EL (cell line): ENCODE measurements at regions not wholly inside any gene's neighbourhood (a gene's known extent, or its start where the extent isn't known, plus 50 kb on each side); places are given as distances from the start of the nearest gene placed in this dataset.
"Not testable (repeated sequence)": the region's sequence is repeated elsewhere in the genome, so short reads cannot be mapped to it uniquely, and the experiment has no call there.

ENCODE experiments used
- DNase-seq: peaks from one replicate; pipeline ENCODE4 v3.0.0-alpha.2; 2016

DNA sequence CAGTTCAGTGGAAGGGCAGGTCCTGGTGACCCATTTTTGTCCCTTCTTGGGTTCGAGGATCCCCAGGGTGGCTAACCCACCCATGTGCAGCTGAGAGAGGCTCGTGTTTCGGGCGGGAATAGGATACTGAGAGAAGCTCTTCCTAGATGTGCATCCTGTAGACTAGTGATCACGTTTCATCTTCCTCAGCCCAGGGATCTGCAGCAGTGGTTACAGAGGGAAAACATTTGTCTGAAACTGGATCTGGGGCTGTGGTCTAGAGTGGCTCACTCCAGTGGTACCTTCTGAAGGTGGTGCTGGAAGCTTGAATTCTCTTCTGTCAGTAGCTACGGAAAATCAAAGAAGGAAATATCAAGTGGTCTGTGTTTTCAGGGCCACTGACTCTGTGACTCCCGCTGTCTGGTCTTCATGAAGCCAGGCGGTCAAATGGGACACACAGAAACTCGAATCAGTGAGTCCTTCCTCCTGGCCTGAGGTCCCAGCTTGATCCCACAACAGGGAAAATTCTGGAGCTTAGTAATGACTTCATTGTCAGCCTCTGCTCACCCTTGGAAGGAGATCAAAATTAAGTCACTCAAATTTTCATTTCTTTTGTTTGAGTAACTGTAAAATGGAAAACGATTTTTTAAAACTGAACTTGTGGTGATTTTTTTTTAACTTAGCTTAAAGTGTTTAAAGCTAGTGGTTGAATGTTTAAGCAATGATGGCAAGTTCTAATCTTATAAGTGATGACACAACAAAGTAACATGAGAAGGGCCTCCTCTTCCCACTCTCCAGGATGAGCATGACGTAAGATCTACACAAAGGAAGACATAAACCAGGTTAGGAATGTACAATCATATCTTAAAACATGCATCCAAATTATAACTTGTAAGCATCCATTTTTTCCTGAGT lies 469.3 kb upstream of the KLF6 start:
- DNase-seq, result peak; percentile 78

DNA sequence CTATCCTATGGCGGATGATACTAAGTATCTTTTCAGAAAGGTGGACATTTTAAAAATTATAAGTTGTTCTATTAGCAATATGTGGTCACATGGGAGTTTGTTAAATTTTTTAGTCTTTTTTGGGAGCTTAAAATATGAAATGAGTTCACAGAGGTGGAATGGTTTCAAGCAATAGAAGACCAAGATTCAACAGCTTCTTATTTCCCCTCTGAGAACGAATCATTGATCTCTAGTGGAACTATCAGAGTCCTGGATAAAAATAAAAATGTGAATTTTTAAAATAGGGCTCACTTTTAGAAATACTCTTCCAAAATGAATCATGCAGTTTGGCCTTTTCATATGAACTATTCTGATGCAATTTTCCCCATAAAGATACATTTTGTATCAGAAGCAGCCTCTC lies 467.7 kb upstream of the KLF6 start:
- DNase-seq, result no peak

DNA sequence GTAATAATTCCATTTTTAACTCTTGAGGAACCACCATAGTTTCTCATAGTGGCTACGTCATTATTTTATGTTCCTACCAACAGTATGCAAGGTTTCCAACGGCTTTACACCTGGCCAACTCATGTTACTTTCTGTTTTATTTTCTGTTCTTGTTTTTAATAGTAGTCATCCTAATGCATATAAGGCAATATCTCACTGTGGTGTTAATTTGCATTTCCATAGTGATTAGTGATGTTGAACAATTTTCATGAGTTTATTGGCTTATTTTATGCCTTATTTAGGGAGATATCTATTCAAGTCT lies 465.5 kb upstream of the KLF6 start:
- no peak for DNase-seq

DNA sequence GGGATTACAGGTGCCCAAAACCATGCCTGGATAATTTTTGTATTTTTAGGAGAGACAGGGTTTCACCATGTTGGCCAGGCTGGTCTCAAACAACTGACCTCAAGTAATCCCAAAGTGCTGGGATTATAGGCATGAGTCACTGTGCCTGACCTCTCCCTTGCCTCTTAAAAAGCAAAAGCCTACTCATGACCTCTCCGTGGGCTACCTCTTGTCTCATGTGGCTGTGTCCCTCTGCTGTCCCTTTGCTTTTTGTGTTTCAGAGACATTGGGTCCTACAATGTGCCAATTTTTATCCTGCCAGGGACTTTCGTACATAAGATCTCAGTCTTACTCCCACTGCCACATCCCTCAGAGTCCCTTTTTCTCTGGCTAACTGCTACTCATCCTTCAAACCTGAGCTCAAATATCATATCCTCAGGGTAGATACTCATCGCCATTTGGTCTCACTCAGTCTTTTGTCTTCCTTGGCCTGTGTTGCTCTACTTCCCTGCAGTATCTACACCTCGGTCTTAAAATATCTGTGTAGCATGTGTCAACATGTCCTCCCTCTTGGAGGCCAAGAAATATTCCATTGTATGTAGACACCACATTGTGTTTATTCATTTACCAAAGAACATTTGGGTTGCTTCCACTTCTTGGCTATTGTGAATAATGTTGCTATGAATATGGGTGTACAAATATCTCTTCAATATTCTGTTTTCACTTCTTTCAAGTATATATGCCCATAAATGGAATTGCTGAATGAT lies 465.0 kb upstream of the KLF6 start:
- DNase-seq, result peak; percentile 18

DNA sequence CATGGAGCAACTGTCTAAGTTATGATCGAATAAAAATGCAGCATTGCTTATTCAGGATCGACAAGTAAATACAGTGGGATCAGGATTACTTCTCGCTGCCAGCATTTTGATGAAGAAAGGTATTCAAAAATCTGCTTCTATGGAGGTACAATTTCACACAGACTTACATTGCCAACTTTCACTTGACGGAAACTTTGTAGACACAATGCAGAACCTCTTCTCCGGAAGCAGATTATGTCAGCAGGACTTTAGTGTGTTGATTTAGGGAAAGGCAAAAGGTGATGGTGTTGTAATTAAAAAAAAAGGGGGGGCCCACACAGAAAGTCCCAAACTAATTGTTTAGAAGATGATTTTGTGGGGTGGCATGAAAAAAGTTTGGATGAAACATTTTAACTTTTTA lies 462.4 kb upstream of the KLF6 start:
- no peak for DNase-seq

DNA sequence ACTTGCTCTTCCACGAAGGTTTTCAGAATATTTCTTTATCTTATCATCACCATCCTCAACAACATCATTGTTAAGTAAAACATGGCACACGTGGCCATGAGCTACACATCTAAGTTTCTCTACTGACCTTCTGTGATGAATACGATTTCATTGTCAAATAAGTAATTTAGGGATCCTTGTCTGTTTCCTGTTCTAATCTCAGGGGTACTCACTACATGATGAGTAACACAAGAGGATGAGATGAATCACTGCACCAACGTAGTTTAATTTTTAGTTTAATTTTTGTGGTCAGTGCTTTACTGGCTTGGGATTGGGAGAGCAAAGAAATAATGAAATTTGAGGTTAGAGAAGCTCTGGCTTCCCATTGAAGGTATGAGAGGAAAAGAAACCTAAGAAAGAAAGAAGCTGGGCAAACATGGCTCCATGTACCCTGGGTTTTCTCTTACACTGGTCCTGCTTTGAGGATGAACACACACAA lies 461.9 kb upstream of the KLF6 start:
- DNase-seq, result peak; percentile 91

DNA sequence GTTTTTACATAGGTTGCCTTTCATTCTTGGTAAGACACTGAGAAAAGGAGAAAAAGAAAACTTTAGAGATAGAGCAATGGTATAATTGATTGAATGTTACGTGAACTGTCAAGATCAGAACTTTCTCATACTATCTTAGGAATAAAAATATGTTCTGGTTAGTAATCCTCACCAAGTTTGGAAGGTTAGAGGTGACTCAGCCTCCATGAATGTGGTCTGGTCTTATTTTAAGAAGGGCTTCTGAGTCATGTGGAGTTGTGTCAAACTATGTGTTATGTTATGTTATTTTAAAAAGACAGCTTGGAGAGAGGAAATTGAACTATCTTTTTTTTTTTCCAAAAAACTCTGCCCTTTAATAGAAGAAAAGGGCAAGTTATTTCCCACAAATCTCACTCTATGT lies 458.6 kb upstream of the KLF6 start:
- DNase-seq, result peak; percentile 98

DNA sequence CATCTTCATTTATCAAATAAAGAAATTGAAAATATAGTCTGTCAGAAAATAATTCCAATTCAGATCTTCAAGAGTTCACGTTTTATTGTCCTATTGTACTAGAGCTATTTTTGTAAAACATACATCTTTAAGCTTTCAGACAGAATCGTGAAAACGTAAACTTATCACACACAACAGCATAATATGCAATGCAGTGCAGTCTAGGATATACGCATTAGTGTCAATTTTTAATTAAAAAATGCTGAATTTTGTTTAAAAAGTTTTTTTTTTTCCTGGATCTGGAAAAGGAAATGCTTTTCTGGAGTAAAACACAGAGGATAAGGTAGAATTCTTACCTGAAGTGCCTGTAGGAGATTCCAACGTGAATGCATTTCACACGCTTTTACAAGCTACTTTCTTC lies 458.2 kb upstream of the KLF6 start:
- DNase-seq, result no peak

DNA sequence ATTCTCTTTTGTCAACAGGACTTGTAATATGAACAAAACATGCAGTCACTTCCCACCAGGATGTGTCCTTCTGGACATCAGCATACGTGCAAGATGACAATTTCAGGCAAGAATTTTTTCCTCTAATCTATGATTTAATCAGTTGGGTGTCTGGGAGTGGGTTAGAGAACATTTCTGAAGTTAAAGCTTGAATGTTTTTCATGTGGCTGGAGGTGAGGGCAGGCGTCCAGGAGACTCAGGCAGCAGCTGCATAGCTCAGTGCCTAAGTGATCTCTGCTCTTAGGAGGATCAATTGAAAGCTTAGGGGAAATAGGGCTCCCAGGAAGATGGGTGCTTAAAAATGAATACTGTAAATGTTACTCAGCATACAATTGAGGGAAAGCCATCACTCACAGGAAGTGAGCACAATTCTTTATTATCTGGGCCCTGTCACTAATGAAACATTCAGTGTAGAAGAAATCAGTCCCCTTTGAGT lies 457.6 kb upstream of the KLF6 start:
- peak; percentile 93 for DNase-seq

DNA sequence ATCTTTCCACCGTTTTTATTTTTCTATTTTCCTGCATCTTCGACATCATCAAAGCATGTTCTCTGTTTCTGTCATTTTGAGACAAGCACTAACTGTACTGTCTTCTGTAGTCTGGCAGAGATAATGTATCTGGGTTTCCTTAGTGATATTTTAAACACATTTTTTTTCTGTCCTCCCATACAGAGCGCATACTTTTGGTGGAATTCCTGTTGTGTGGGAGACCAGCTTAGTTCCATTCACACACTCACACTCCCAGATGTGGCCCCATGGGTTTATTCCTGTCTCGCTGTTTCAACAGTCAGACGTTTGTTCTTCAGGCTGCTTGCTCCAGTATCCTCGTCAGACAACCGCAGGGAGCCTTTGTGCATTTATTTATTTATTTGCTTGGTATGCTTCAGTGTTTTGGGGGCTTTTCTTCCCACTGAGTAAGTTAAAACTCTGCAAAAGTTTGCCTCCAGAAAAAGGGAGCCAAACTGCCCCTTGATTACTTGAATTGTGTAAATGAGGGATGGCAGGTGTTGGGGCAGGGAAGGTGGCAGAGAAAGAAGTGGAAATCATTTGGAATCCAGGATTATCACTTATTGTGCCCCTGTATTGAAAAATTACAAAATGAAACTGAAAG lies 456.8 kb upstream of the KLF6 start:
- DNase-seq, result peak; percentile 94

DNA sequence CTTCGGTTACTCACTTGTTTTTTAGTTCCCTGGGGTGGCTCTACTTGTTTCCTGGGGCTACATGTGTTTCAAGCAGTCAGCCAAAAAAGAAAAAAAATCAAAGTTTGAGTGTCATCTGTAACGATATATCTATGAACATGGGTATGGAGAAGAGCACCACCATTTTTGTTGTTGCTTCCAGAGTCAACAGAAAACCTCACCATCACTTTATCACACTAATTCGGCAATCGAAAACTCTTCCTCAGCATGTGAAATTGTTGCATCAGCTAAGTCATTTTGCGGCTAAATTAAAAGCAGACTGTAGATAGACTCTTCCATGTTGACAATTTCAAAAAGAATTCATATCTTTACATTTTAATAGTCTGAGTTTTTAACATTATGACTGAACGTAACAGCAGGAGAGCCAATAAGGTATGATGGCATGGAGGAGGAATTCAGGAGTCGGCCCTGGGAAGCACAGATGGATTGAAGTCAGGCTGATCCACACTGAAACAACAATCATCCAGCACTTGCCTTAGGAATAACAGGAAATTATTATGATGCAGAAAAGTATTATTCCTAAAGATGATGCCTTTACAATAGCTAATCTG lies 455.7 kb upstream of the KLF6 start:
- DNase-seq, result peak; percentile 90

DNA sequence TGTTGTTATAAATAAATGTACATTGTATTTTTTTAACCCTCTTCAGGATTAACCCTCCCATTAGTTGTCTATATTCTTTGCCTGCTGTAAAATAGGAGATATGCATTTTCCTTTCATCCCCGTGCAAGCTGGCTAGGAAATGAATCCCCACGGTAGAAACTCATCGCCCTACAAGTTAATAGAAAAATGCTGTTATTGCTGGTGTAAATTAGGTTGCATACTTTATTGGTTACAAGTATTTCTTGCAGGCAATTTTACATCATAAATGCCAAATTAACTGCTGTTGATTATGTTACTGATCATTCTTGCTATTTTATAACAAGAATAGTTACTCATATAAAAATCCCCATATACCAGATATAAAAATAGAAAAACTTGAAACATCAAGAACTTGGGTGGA lies 454.2 kb upstream of the KLF6 start:
- no peak for DNase-seq

DNA sequence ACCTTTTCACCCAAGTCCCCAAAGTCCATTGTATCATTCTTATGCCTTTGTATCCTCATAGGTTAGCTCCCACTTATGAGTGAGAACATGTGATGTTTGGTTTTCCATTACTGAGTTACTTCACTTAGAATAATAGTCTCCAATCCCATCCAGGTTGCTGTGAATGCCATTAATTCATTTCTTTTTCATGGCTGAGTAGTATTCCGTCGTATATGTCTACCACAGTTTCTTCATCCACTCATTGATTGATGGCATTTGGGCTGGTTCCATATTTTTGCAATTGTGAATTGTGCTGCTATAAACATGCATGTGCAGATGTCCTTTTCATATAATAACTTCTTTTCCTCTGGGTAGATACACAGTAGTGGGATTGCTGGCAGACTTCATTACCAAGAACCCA lies 451.9 kb upstream of the KLF6 start:
- not testable (repeated sequence) for DNase-seq

DNA sequence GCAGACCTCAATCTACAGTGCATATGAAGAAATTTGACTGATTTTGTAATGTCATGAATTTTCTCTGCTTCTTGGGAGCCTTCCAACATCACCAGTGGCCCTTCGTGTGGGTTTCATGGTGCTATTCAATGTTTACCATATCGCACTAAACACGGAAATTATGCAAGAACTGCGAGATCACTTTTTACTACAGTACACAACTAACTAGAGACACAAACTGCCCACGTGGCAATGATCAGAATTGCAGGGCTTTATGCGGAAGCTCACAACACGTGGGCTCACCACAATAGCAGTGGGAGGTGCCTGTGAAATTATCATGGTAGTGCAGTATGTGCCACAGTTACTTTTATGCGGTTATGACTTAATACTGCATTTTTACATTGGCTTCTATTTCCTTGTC lies 449.7 kb upstream of the KLF6 start:
- no peak for DNase-seq

DNA sequence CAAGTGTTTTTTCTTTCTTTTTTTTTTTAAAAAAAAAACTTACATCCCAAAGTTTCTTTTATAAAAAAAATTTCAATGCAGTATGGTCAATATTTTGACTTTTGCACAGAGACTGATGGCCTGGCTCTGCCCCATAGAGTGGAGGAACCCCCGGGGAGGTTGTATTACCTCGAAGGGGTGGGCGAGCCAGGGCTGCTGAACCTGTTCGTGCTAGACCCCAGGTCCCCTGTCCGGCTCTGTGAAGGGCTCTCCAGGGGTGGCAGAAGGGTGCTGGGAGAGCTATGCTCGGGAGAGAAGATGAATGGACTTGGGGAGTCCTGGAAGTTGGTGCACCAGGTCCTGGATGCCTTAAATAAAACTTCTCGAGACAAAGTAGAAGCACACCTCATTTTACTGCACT lies 446.4 kb upstream of the KLF6 start:
- no peak for DNase-seq

DNA sequence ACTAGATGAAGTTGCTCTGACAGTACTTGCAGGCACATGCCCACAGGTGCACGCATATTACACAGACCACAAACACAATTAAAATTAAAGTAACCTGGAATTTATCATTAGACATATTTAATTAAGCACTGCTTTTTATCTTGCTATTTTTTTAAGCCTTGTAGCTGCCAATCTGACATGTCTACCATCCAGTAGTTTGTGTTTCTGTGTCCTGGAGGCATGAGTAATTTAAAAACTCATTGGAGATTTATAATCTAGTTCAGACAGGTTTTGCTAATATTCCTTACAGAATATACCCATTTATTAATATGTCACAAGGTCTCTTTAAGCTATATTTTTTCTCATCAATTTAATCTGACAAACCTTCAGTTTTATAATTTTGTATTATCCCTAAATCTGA lies 445.0 kb upstream of the KLF6 start:
- DNase-seq, result no peak

DNA sequence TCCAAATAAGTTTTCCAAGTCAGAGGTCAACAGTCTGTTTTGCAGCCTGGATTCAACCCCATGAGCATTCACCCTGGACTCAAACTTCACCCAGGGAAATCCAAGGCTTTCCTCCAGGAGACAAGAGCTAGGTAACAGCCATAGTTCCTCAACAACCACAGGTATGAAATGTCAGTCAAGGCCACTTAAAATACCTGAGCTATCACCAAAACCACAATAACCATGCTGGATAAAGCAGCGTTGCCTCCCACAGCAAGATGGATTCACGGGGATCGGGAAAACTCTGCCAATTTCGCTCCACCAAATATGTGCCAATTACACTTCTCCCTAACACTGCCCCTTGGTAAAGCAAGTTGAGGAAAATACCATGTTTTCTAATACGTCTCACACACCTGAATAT lies 444.1 kb upstream of the KLF6 start:
- DNase-seq, result no peak

DNA sequence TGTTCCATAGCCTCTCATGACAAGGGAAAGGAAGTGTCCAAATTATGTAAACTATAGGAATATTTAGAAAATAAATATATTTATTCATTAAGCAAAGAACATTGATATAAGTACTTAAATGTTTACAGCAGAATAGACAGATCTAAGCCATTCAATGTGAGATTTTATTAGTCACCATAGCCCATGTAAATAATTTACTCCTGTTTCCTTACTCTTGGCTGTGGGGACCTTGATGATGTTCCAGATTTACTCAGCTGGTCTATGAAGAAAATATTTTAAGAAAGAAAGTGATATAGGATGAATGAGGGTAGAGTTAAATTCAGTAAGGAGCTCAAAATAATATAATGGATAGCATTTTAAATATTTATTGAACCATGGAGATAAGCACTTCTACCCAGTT lies 442.6 kb upstream of the KLF6 start:
- no peak for DNase-seq

DNA sequence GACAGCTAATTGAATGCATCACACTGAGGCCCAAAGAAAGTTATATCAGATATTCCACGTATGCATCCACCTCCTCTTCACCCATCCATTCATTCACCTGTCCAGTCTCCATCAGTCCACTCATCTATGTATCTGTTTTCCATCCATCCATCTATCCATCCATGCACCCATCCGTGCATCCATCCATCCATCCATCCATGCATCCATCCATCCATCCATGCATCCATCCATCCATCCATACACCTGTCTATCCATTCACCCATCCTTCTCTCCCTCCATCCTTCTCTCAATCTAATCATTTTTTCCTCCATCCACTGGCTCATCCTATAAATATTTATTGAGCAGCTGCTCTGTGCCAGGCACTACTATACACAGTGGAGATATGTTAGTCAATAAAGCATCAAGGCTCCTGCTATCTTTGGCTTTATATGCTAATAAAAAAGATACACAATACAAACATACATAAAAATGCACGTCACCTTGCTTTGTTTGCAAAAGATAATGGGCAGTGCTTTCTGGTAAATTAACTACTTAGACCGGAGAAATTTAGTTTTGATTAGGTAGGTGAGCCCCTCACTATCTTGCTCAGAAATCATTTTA lies 442.0 kb upstream of the KLF6 start:
- DNase-seq, result no peak

DNA sequence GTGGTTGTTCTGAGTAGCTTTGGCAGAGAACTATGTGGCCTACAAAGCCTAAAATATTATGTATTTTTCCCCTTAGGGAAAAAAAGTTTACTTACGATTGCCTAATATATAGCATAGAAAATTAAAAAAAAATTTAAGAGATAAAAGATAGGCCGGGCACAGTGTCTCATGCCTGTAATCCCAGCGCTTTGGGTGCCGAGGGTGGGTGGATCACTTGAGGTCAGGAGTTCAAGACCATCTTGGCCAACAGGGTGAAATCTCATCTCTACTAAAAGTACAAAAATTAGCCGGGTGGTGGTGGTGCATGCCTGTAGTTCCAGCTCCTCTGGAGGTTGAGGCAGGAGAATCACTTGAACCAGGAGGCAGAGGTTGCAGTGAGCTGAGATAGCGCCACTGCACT lies 439.2 kb upstream of the KLF6 start:
- DNase-seq, result no peak

DNA sequence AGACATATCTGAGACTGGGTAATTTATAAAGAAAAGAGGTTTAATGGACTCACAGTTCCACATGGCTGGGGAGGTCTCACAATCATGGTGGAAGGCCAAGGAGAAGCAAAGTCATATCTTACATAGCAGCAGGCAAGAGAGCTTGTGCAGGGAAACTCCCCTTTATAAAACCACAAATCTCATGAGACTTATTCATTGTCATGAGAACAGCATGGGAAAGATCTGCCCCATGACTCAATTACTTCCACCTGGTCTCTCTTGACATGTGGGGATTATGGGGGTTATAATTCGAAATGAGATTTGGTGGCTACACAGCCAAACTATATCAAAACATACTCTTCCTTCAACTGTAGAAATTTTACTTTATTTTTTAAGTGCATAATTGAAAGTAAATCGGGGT lies 436.3 kb upstream of the KLF6 start:
- DNase-seq, result not testable (repeated sequence)

DNA sequence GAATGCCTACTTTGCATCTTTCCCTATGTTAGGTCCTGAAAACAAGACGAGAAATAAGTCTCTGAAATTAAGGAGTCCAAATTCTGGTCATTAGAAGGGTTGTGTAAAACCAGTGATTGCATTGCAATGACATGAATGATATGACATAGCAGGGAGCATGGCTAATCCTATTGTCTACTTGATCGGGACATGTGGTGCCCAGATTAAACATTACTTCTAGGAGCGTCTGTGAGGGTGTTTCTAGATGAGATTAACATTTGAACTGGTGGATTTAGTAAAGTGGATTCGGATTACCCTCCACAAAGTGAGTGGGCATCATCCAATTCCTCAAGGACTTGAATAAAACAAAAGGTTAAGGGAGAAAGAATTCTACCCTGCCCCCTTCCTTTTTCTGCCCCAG lies 434.9 kb upstream of the KLF6 start:
- DNase-seq, result no peak

DNA sequence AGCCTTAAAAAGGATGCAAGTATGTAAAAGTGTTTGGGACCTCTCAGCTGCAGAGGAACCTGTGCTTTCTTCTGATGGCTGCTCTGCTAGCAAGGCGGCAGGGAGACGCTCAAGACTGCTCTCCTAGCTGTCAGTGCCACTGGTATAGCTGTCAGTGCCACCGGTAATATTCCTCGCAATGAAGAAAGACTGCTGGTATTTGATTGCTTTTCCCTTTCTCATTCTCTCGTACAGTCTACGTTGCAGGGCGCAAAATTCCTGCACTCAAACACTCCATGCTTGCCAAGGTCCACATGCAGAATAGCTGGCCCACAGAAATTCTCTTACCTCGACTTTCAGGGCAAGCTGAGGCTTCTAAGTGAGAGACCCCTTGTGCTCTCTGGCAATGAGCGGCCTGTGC lies 432.6 kb upstream of the KLF6 start:
- no peak for DNase-seq
